Activated CD4-positive, alpha-beta T cell treated with anti-CD3 and anti-CD28 coated beads, Interleukin-10, Interleukin-2, amounts not matched to agents 100 ng/mL and 50 ng/mL, durations not matched to agents 16 hours and 8 hours (primary cell): ENCODE measurements at regions not wholly inside any gene's neighbourhood (a gene's known extent, or its start where the extent isn't known, plus 50 kb on each side); places are given as distances from the start of the nearest gene placed in this dataset.
"Not testable (repeated sequence)": the region's sequence is repeated elsewhere in the genome, so short reads cannot be mapped to it uniquely, and the experiment has no call there.

Experiments
- DNase-seq: peaks from one replicate; pipeline ENCODE4 v3.0.0-alpha.2; 2020

GRCh38 chr6:113172531-113172966 lies 684.6 kb upstream of the MARCKS start:
- DNase-seq = no peak

GRCh38 chr6:113178349-113178748 lies 678.8 kb upstream of the MARCKS start:
- DNase-seq = no peak

- no peak for DNase-seq
Measured at GRCh38 chr6:113181164-113181563, 676.0 kb upstream of the MARCKS start.

- DNase-seq = no peak
Measured at GRCh38 chr6:113182370-113183141, 674.6 kb upstream of the MARCKS start.

- no peak for DNase-seq
Measured at GRCh38 chr6:113184291-113184690, 672.9 kb upstream of the MARCKS start.

GRCh38 chr6:113184736-113185135 lies 672.4 kb upstream of the MARCKS start:
- DNase-seq = no peak

- DNase-seq = no peak
Measured at GRCh38 chr6:113185299-113185698, 671.8 kb upstream of the MARCKS start.

- no peak for DNase-seq
Measured at GRCh38 chr6:113187661-113188060, 669.5 kb upstream of the MARCKS start.

GRCh38 chr6:113188962-113189361 lies 668.2 kb upstream of the MARCKS start:
- DNase-seq = no peak

- DNase-seq = no peak
Measured at GRCh38 chr6:113190170-113190569, 667.0 kb upstream of the MARCKS start.

- no peak for DNase-seq
Measured at GRCh38 chr6:113194090-113194489, 663.1 kb upstream of the MARCKS start.

GRCh38 chr6:113202852-113203714 lies 654.1 kb upstream of the MARCKS start:
- no peak for DNase-seq

GRCh38 chr6:113203715-113204110 lies 653.4 kb upstream of the MARCKS start:
- no peak for DNase-seq

GRCh38 chr6:113205553-113205952 lies 651.6 kb upstream of the MARCKS start:
- no peak for DNase-seq

GRCh38 chr6:113208726-113209125 lies 648.4 kb upstream of the MARCKS start:
- no peak for DNase-seq

GRCh38 chr6:113209315-113209714 lies 647.8 kb upstream of the MARCKS start:
- DNase-seq = no peak

GRCh38 chr6:113211170-113211569 lies 646.0 kb upstream of the MARCKS start:
- no peak for DNase-seq

- DNase-seq = no peak
Measured at GRCh38 chr6:113219783-113220182, 637.4 kb upstream of the MARCKS start.

GRCh38 chr6:113220832-113221231 lies 636.3 kb upstream of the MARCKS start:
- no peak for DNase-seq

GRCh38 chr6:113221850-113222249 lies 635.3 kb upstream of the MARCKS start:
- DNase-seq = no peak

- no peak for DNase-seq
Measured at GRCh38 chr6:113246186-113246585, 611.0 kb upstream of the MARCKS start.

- no peak for DNase-seq
Measured at GRCh38 chr6:113248532-113248931, 608.6 kb upstream of the MARCKS start.

- DNase-seq = not testable (repeated sequence)
Measured at GRCh38 chr6:113254194-113254593, 603.0 kb upstream of the MARCKS start.

GRCh38 chr6:113258771-113259170 lies 598.4 kb upstream of the MARCKS start:
- DNase-seq = no peak
